GM12891 (cell line): ENCODE measurements at regions not wholly inside any gene's neighbourhood (a gene's known extent, or its start where the extent isn't known, plus 50 kb on each side); places are given as distances from the start of the nearest gene placed in this dataset.

Experiments
- POLR2A ChIP-seq: IDR thresholded peaks from 2 replicates; pipeline ENCODE4 v1.6.1; 2011; ENCODE audit warnings: low read depth, low read length, control low read depth
- POLR2AphosphoS5 ChIP-seq: IDR thresholded peaks from 2 replicates; pipeline ENCODE4 v1.6.1; 2011; ENCODE audit warnings: low read depth, low read length, control low read depth
- POU2F2 ChIP-seq: IDR thresholded peaks from 2 replicates; pipeline ENCODE4 v1.6.1; 2011; ENCODE audit warnings: low read depth, mild to moderate bottlenecking, control low read depth, low read length, moderate library complexity

DNA sequence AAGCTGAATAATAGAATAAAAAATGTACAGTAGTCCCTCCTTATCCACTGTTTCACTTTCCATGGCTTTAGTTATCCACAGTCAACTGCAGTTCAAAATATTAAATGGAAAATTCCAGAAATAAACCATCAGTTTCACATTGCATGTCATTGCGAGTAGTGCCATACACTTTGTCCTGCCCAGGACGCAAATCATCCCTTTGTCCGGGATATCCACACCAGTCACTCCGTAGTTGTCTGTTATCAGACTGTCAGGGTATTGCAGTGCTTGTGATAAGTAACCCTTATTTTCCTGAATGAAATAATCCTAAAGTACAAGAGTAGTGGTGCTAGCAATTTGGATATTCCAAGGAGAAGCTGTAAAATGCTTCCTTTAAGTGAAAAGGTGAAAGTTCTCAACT is 271.3 kb downstream of the DKK2 start:
- TF ChIP-seq POLR2A (no peak), POLR2AphosphoS5 (no peak), POU2F2 (no peak)
